ENCODE measurements at regions not wholly inside any gene's neighbourhood (a gene's known extent, or its start where the extent isn't known, plus 50 kb on each side); places are given as distances from the start of the nearest gene placed in this dataset.
"Not testable (repeated sequence)": the region's sequence is repeated elsewhere in the genome, so short reads cannot be mapped to it uniquely, and the experiment has no call there.

DNA sequence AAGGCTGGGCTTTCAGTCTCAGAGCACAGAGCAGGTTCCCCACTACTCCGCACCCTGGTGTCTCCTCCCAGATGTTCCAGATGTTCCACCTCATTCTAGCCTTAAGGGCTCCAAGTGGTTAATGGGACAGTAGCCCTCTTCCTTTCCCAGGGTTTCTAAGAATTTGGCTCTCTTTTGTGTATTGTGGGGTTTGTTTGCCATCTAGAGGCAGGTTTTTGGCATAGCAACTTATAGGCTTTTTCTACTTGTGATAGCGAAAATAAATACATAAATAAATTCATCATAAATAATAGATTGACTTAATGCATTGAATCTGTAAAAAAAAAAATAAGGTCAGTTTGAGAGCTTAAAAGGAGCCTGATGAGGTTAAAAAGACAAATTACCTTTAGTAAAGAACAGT is 86.1 kb upstream of the XKR3 start:
- H3K27me3 ChIP-seq; DNase-seq (ENCODE audit: low spot score); H3K9me3 ChIP-seq; H3K4me3 ChIP-seq; H3K36me3 ChIP-seq; H3K27ac ChIP-seq; H3K4me1 ChIP-seq: not testable (repeated sequence)
- TF ChIP-seq, protein P1, sequence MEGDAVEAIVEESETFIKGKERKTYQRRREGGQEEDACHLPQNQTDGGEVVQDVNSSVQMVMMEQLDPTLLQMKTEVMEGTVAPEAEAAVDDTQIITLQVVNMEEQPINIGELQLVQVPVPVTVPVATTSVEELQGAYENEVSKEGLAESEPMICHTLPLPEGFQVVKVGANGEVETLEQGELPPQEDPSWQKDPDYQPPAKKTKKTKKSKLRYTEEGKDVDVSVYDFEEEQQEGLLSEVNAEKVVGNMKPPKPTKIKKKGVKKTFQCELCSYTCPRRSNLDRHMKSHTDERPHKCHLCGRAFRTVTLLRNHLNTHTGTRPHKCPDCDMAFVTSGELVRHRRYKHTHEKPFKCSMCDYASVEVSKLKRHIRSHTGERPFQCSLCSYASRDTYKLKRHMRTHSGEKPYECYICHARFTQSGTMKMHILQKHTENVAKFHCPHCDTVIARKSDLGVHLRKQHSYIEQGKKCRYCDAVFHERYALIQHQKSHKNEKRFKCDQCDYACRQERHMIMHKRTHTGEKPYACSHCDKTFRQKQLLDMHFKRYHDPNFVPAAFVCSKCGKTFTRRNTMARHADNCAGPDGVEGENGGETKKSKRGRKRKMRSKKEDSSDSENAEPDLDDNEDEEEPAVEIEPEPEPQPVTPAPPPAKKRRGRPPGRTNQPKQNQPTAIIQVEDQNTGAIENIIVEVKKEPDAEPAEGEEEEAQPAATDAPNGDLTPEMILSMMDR (IDR thresholded peaks at IDR 0.05) = peak in 1 of 2 donors; percentile 51

DNA sequence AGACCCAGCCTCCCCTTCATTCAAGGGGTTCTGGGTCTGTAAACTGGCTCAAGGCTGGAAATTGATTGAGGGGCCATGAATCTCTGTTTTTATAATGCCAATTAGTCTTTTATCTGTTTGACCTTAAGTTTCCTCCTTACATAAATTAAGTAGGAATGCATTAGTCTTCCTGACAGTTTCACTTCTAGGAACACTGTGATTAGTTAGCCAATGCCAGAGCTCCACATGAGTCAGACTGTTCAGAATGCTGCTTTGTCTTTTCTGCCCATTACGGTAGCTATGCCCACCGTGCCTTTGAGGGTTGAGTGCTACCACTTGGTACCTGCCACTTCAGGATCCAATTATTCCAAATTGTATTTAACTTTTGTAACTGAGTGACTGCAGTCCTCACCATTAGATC is 76.8 kb upstream of the XKR3 start:
- H3K36me3 ChIP-seq; H3K27ac ChIP-seq; H3K4me3 ChIP-seq; H3K9me3 ChIP-seq; H3K27me3 ChIP-seq; H3K4me1 ChIP-seq; DNase-seq (ENCODE audit: low spot score): not testable (repeated sequence)

DNA sequence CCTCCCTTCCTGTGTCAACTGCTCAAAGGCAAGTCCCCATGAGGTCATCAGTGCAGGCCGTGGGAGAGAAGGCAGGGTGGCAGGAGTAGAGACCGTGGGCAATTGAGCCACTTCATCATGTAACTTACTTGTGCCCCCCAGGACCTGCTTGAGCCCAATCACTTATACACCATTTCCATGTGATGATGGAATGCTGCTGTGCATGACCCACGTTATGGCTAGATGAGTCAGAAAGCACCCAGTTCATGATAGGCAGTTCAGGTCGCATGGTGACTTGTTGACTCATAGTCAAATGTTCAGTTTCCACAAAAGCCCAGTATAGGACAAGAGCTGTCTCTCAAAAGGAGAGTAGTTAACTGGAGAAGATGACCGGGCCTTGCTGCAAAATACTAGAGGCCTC is 76.4 kb upstream of the XKR3 start:
- not testable (repeated sequence) for H3K36me3 ChIP-seq; H3K4me1 ChIP-seq; H3K27me3 ChIP-seq; H3K4me3 ChIP-seq; H3K27ac ChIP-seq; H3K9me3 ChIP-seq; DNase-seq (ENCODE audit: low spot score)

DNA sequence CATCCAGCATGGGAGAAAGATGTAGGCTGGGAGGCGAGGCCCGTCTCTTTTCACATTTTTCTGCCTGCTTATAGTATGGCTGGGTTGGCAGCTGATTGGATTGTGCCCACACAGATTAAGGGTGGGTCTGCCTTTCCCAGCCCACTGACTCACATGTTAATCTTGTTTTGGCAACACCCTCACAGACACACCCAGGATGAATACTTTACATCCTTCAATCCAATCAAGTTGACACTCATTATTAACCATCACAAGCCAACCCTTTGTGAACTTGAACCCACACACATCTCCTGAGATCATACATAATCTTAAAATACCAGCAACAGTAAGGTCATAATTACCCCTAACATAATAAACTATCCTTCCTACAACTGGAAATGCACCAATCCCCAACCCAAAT is 74.1 kb upstream of the XKR3 start:
- not testable (repeated sequence) for DNase-seq (ENCODE audit: low spot score); H3K9me3 ChIP-seq; H3K36me3 ChIP-seq; H3K4me1 ChIP-seq; H3K27ac ChIP-seq; H3K4me3 ChIP-seq; H3K27me3 ChIP-seq

DNA sequence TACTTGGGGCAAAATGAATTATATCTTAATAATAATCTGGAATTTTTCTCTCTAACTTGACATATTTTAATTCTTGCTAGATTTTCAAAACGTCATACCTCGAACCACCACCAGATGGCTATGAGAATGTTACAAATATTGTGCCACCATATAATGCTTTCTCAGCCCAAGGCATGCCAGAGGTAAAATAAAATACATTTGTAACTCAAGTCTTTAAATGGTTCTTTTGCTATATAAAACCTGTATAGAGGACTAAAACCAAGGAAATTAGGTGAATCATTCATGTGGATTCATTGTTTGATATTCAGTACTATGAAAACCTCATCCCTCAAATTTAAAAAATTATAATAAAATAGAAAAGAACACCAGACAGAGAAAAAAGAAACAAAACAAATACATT is 72.2 kb upstream of the XKR3 start:
- H3K4me3 ChIP-seq; H3K4me1 ChIP-seq; H3K27me3 ChIP-seq; H3K27ac ChIP-seq; H3K9me3 ChIP-seq; H3K36me3 ChIP-seq; DNase-seq (ENCODE audit: low spot score): not testable (repeated sequence)
- TF ChIP-seq, protein P1 (IDR thresholded peaks at IDR 0.05) = peak in 1 of 2 donors; percentile 18

DNA sequence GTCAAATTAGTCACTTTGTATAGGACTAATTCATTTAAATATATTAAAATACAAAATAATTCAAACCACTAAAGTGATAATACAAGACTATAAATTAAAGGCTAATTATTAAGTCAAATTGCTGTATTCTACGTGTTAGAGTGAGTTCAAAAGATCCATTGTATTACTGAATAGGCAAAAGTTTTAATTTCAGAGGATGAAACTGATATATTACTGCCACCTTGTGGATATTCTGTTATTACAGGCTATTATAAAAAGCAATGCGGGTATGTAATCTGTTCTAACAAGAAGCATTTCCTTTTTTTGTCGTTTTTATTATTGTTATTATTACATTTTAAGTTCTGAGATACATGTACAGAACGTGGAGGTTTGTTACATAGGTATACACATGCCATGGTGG is 66.7 kb upstream of the XKR3 start:
- TF ChIP-seq, protein P1 (IDR thresholded peaks at IDR 0.05) = peak in 1 of 2 donors; percentile 61
- H3K9me3 ChIP-seq; H3K4me3 ChIP-seq; H3K36me3 ChIP-seq; H3K4me1 ChIP-seq; H3K27me3 ChIP-seq; H3K27ac ChIP-seq; DNase-seq (ENCODE audit: low spot score): not testable (repeated sequence)

DNA sequence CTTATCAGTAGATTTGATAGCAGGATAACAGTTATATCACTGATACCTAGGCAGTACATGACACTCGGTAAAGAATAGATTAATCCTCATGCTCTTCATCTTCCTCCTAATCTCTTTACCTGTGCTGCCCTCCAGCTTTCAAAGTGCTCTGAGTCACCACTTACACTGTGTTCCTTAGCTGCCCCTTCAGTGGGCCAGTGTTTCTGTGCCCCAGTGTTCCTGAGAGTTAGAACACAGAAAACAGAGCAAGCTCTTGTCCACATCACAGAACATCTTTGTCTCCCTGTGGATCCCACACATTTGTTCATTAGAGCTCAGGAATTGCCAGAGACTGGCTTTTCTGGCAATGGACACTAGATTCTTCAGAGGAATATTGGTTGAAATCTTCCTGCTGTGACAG is 51.1 kb upstream of the XKR3 start:
- H3K4me3 ChIP-seq; H3K9me3 ChIP-seq; H3K27ac ChIP-seq; H3K27me3 ChIP-seq; H3K36me3 ChIP-seq; H3K4me1 ChIP-seq; DNase-seq (ENCODE audit: low spot score): not testable (repeated sequence)
